HL-60 (cell line): ENCODE measurements at regions not wholly inside any gene's neighbourhood (a gene's known extent, or its start where the extent isn't known, plus 50 kb on each side); places are given as distances from the start of the nearest gene placed in this dataset.

Source experiments
- POLR2AphosphoS5 ChIP-seq: IDR thresholded peaks from 2 replicates; pipeline ENCODE4 v1.6.1; 2012; ENCODE audit warnings: low read depth
- TF ChIP-seq, protein P1 (sequence below): IDR thresholded peaks from one replicate; pipeline ENCODE4 v1.5.1; 2011; ENCODE audit warnings: low read length, control low read depth, inconsistent platforms; ENCODE audit not compliant: insufficient read depth
- TF ChIP-seq, protein P2 (sequence below): IDR thresholded peaks from 2 replicates; pipeline ENCODE4 v1.6.1; 2012; ENCODE audit warnings: low read depth; ENCODE audit not compliant: insufficient replicate concordance

- no peak for TF ChIP-seq POLR2AphosphoS5
- TF ChIP-seq, protein P1, sequence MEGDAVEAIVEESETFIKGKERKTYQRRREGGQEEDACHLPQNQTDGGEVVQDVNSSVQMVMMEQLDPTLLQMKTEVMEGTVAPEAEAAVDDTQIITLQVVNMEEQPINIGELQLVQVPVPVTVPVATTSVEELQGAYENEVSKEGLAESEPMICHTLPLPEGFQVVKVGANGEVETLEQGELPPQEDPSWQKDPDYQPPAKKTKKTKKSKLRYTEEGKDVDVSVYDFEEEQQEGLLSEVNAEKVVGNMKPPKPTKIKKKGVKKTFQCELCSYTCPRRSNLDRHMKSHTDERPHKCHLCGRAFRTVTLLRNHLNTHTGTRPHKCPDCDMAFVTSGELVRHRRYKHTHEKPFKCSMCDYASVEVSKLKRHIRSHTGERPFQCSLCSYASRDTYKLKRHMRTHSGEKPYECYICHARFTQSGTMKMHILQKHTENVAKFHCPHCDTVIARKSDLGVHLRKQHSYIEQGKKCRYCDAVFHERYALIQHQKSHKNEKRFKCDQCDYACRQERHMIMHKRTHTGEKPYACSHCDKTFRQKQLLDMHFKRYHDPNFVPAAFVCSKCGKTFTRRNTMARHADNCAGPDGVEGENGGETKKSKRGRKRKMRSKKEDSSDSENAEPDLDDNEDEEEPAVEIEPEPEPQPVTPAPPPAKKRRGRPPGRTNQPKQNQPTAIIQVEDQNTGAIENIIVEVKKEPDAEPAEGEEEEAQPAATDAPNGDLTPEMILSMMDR: no peak
- TF ChIP-seq, protein P2, sequence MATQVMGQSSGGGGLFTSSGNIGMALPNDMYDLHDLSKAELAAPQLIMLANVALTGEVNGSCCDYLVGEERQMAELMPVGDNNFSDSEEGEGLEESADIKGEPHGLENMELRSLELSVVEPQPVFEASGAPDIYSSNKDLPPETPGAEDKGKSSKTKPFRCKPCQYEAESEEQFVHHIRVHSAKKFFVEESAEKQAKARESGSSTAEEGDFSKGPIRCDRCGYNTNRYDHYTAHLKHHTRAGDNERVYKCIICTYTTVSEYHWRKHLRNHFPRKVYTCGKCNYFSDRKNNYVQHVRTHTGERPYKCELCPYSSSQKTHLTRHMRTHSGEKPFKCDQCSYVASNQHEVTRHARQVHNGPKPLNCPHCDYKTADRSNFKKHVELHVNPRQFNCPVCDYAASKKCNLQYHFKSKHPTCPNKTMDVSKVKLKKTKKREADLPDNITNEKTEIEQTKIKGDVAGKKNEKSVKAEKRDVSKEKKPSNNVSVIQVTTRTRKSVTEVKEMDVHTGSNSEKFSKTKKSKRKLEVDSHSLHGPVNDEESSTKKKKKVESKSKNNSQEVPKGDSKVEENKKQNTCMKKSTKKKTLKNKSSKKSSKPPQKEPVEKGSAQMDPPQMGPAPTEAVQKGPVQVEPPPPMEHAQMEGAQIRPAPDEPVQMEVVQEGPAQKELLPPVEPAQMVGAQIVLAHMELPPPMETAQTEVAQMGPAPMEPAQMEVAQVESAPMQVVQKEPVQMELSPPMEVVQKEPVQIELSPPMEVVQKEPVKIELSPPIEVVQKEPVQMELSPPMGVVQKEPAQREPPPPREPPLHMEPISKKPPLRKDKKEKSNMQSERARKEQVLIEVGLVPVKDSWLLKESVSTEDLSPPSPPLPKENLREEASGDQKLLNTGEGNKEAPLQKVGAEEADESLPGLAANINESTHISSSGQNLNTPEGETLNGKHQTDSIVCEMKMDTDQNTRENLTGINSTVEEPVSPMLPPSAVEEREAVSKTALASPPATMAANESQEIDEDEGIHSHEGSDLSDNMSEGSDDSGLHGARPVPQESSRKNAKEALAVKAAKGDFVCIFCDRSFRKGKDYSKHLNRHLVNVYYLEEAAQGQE: no peak
These were observed 233.8 kb downstream of the GADD45G start for GRCh38 chr9:89838621-89839020.
